HG02870 (cell line): ENCODE measurements at regions not wholly inside any gene's neighbourhood (a gene's known extent, or its start where the extent isn't known, plus 50 kb on each side); places are given as distances from the start of the nearest gene placed in this dataset.

Experiments
- ATAC-seq: cut with Tn5 transposase; IDR thresholded peaks from one replicate; pipeline ENCODE4 v1.9.1; 2021; ENCODE audit warnings: mild to moderate bottlenecking, moderate library complexity; ENCODE audit not compliant: unreplicated experiment

DNA sequence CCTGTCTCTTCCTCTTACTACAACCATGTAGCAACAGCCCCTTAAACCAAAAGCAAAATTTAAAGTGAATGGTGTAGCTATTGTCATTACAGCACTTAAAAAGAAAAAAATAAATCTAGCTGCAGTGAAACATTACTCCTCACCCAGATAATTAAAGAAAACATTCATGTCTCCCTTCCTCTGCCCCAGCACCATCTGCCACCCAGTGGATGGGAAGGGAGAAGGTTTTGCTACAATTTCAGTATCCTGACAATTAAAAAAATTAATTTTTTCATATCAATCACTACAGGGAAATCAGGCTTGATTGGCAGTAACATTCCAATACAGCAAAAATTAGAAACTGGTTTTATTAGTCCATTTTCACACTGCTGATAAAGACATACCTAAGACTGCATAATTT, 147.4 kb upstream of the PUM3 start:
- no peak for ATAC-seq

DNA sequence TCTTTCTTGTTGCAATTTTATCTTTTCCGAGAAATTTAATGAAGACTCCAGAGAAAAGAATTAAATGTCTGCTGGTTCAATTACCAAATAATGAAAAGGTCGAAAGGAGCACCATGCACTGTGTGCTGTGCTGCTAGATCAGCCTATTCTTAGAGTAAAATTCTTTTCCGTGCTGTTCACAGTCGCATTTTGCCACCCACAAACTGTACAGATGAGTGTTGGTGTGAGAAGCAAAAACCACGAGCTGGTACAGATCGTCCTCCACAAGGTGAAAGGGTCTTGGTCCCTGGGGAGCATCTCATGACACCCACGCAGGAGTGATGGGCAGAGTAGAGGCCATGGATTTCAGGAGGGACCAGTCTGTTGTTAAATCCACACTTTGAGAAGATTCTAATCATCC, 143.8 kb upstream of the PUM3 start:
- ATAC-seq: no peak

DNA sequence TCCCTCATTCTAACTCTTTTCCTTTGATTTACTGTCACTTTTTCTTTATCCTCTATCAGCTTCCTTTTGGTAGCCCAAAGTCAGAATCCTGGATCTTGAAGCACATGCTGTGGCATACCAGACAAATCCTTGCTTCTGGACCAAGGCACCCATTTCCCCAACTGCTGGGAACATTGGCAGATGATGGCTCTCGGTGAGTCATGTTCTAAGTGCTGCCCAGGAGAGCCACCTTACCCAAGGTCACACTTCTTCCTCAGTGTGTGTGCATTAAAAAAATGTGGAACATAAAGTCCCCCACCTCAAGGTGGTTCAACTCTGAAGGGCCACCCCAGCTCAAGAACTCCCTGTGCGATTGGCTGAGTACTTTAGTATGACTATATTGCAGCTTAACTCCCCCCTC, 141.4 kb upstream of the PUM3 start:
- no peak for ATAC-seq

DNA sequence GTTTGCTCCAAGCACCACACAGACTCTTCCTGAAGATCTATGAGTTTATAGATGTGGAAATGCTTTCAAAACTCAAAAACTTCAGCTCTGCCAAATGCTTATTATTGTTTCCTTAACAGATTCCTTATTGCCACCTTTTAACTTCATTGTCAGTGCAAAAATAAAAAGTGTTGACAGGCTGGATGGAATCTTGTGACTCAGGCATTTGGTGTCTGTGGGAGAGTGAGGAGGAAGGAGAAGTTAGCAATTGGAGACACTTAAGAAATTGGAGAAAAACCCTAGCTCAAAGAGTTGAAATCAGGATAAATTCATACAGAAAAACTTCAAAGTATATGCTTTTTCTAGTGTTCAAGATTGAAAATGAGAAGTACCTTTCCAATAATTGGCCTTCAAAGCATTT, 140.6 kb upstream of the PUM3 start:
- no peak for ATAC-seq

DNA sequence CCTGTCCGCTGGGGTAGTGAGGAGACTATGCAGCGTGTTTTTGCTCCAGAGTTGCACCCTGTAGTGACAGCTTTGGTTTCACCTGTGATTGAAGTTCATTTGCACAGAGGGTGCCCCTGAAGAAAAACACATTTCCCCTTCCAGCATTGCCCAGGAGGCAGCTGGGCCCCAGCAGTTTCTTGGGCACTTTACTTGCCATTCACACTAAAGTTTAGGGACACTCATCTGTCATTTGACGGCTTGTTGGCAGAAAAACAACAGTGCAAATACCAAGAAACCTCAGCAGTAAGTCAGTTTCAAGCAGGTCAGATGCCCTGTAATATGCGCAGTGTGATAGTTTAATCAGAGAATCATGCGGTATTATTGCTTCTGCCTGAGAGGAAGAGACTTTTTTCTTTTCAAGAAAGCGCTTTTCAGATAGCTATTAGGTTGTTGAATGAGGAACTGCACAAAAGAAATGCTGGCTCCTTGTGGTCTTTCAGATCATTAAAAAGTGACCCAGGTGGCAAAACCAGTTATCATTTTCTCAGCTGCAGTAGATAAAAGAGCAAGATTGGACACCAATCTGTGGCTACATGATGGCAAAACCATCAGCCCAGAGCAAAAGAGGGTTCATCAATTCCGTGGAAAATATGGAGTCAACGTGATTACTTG, 136.2 kb upstream of the PUM3 start:
- no peak for ATAC-seq

DNA sequence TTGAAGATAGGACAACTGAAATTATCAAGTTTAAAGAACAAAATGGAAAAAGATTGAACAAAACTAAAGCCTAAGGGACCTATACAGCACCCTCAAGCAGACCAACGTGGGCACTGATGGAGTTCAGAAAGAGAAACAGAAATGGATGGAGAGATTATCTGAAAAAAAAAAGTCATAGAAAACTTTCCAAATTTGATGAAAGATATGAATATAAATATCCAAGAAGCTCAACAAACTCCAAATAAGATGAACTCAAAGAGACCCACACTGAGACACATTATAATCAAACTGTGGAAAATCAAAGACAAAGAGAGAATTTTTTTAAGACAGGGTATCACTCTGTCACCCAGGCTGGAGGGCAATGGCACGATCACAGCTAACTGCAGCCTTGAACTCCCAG, 128.6 kb upstream of the PUM3 start:
- no peak for ATAC-seq

DNA sequence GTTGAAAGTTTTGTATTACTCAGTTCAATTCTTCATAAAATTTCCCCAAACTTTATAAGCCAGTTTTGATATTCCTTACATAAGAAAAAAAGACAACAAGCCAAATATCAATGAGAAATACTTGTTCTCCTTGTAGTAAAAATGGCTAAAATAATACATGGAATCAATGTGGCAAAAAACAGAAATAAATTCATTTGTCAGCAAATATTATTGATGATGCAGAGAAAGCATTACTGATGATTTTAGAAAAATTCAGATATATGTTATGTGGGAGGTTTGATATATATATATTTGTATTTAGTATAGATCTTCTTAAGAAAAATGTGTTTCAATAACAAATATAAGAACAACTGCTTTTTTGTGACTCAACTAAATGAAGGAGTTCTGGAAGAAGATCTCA, 127.0 kb upstream of the PUM3 start:
- ATAC-seq: no peak

DNA sequence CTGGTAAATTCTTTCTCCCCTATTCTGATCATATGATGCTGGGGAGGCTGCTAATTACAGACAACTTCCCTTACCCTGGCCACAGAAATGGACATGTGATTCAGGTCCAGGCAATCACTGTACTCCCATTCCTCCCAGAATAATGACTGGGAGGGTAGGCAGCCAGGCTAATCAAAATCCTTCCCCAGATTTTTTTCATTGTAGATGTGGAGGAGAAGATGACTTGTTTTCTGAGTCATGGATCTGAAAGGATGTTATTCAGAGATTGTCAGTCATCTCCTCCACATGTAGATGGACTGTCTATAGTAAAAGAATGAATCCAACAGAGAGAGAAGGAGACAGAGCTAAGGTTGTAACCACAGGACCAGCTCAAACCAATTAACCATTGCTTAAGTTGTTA, 123.9 kb upstream of the PUM3 start:
- no peak for ATAC-seq

DNA sequence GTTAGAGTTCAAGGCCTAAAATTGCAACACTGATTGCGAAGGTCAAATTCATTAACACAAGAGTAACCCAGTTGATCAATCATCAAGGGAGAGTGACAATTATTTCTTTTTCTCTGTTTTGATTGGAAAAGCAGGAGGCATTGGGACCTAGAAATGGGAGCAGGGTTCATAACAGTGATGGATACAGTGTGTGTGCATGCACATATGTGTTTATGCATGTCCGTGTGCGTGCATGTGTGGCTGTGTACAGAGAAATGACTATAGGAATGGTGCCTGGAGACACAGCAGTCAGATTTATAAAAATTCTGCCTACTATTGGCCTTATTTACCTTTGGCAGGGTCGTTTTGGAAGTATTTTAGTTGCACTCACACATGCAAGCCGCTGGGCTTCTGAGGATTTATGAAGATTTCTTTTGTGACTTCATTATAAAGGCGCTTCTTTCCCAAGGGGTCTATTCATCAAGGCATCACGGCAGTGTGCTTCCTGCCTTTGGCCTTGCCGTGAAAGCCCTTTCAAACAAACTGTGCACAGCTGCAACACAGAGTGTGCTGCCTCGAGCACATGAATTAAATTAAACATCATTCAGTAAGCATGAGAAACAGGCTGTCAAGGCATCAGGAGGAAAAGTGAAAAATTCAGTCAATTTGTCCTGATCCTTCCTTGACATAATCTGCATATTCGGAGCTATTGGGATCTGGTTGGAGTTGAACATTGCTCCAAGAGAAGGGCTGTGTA, 122.8 kb upstream of the PUM3 start:
- no peak for ATAC-seq

DNA sequence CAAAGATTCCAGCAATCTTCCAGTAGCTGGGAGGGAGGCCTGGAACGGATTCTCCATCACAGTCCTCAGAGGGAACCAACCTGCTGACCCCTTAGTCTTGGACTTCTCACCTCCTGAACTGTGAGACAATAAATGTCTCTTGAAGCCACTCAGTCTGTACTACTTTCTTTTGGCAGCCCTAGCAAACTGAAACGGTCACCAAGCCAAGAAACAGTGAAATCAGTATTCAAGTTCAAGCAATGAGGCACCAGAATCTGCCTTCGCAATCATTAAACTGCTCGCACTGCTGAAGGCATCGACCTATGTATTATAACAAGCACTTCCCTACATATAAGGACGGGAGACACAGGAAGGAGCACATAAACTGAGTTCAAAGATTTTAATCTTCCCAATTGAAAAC, 120.6 kb upstream of the PUM3 start:
- no peak for ATAC-seq

DNA sequence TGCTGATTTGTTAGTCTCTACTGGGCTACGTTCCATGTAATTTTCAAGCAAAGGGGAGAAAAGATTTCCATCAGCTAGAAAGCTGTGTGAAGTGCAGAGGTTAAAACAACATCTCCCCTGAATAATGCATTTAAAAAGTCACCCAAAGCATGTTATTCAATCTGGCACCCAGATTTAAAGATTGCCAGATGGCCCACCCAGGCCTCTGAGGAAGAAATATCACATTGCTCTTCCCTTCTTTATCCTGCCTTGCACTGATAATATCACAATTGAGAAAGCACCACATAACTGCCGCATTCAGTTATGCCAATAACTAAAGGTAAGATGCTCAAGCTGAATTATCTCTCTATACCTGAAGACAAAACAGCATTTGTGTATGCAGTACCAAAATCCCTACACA, 119.4 kb upstream of the PUM3 start:
- no peak for ATAC-seq

DNA sequence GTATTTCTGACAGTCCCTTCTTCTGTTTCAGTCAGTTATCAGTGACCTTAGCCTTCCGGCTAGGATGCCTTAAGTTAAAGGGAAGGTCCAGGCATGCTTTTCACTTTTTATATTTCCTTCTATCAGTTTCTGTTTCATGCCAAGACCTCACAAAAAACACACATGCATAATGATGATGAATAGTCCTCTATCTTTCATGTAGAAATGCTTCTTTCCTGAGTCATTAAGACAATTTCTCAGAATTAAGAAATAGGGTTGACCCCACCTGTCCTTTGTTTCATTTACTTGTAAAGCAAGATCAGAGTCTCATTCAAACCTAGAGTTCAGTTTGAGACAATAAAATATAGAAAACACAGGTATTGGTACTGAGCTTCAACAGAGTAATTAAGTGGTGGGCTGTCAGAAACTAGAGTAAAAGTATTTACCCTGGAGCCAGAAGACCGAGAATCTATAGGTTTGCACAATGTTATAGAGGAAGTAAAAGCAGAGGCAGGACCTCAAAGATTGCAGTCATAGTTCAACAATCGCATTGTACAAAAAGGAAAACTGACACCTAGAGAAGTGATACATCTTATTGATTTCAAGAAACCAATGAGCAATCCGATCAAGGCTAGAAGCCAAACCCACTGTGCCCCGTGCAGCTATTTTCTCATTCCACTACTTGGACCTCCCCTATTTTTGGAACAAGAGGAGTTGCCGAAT, 118.7 kb upstream of the PUM3 start:
- no peak for ATAC-seq

DNA sequence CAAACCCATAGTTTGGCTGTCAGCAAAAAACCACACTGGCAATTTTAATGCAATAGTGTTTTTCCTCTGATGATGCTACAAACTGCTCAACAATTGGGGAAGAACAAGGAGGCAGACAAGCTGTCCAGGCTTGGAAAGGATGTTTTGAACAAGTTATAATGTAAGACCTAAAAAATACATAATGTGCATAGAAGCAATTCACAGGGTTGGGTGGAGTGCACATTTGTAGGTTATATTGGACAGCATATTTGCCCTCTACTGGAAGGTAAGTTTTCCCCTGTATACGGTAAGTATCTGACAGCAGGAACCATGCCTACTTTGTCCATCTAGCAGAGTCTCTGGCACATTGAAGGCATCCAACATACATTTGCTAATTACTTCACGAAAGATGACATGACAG, 114.3 kb upstream of the PUM3 start:
- ATAC-seq: no peak

DNA sequence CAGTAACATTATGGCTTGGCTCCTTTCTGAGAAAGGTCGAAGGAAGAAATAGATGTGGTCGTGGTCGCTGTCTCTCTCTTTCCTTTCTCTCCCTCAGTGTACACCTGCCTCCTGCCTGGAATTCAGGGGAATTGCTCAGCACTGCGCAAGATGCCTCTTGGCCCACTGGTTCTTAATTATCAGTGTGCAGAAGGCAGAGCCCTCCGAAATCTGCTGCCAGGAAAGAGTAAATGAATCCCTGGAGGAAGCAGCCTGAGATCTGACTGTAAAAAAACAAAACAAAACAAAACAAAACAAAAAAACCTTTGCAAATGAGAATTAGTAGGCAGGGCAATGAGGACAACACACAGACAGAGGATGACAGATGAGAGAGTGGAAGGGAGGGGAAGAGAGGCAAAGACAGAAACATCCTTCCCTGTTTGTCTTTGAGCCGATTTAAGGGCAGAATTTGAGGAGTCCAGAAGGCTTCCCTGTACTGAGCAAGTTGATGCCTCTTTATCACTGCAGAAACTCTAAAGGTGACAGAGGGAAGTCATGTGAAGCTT, 113.8 kb upstream of the PUM3 start:
- ATAC-seq: no peak

DNA sequence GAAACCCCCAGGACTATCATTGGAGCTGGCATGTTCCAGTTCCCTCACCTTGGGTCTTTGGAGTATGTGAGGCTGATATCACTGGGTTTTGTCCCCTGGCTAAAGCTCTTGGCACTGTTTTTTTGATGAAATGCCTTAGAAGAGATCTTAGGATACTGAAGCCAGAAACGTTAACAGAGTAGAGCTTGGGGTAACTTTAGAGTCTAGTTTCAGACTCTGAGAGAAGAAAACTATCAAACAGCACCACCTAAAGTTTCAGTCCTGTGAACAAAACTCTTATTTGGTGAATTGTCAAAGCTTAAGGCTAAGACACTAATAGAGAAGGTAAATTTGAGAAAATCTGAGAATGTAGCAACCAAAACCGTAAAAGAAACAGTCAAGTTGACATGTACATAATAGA, 111.7 kb upstream of the PUM3 start:
- no peak for ATAC-seq

DNA sequence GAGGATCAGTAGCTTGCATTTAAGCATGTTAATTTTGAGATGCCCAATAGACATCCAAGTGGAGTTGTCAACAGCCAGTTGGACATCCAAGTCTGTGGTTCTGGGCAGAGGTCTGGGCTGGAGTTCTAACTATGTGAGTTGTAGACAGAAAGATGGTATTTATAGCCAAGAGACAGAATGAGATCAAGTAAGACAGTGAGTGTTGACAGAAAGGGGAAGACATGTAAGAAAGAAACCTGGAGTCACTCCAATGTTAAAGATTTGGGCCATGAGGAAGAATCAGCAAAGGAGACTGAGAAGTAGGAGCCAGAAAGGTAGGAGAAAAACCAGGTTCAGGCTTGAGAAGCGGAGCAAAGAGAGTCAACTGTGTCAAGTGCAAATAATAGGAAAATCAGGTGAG, 95.5 kb upstream of the PUM3 start:
- no peak for ATAC-seq

DNA sequence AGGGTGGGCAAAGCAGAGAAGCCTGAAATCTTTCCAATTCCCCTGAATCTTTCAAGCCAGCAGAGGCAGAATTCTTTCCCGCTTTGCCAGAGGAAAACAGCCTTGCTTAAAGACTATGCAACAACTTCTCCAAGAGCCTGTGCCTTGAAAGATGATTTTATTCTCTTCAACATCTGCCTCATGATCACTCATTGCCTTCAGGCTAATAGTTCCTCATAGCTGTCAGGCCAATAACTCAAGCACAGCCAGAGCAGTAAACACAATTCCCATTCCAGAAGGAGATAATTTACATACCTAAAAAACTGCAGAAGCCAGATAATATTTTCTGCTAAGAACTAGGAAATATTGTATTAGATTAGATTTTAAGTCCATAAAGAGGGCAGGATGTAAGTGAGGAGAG, 92.3 kb upstream of the PUM3 start:
- ATAC-seq: no peak

DNA sequence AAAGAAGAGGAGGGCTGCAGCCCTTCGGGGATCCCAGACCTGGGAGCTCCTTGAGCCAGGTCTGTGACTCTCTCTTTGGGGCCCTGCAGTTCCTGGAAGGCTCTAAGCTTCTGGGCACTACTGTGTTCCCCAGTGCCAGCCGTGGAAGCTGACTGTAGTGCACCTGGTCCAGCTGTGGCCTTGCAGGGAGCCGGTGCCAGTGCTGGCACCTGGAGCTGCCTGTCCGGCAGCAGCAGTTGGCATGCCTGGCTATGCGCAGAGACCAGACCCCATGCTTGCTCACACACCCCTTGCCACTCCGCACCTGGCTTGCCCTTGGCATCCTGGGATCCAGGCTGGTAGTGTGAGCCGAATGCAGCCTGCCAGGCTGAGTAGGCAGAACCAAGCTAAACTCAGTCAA, 91.0 kb upstream of the PUM3 start:
- ATAC-seq: no peak

DNA sequence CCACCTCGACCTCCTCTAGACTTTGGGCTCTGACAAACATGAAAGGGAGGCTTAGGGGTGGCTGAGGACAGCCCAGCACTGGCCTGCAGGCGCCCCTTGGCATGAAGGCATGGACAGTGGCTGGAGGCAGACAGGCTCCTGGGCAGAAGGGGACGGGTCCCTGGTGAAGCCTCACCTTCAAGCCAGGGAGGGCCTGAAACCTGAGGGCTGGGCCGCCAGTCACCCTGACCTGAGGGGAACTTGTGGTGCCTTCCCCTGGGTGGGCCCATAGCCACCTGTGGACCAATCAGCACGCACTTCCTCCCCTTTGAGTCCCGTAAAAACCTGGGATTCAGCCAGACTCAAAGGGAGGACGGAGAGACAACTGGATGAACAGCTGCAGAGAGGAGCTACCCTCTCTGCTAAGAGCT, 90.4 kb upstream of the PUM3 start:
- ATAC-seq: no peak

DNA sequence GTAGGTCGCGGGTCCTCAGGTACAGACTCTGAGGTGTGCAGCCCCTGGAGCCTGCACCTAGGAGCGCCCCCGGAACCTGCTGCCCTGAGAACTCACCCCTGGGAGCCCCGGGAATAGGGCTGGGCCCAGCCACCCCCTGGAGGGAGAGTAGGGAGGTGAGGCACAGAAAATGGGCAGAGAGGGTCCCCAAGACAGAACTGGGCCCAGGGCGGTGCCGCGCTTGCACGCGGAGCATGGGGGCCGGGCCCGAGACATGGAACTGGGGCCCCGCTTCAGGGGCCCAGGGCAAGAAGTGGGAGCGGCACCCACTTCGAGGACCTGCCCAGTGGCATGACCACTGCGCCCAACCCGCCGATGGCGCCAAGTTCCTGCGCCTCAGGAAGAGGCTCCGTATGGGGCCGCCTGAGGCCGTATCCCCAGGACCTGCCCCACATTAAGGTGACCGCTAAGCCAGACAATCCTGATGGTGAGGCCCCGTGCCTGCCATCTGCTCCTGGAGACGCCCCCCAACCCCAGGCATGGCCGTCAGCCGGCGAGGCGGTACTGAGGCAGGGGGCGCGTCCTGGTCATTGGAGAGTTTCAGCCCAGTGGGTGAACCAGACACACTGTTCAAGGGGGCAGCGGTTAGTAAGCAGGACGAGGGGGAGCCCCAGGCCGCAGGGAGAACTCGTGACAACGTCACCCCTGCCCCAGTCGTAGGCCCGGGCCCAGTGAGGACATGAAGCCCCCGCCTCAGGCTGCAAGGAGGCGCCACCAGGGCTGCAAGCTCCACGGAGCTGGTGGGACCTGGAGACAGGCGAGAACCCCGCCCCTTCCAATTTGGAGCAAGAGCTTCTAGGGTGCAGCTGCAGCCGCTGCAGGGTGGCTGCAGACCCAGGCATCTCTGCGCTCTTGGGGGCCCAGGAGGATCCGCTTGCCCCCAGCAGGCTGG, 89.5 kb upstream of the PUM3 start:
- ATAC-seq: no peak

DNA sequence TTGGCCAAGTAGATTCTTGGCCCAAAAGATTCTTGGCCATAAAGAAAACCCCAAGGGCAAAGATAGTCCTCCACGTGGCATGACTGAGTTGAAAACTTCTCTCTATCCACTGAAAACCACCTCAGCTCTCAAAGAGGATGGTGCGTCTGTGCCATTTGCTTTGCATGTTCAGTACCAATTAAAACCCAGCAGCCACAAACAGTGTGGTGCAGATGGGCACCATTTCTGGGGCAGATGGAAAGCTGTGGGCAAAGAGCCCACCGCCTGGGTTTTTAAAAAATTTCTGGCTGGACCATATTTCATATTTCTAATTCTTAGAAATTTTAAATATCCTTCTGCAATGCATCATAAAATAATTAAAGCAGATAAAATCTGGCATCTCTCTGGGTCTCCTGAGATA, 84.5 kb upstream of the PUM3 start:
- ATAC-seq: no peak
